HCT116 (cell line): ENCODE measurements at regions not wholly inside any gene's neighbourhood (a gene's known extent, or its start where the extent isn't known, plus 50 kb on each side); places are given as distances from the start of the nearest gene placed in this dataset.

Source experiments
- ATAC-seq: fragments of 200-7000 bp; cut with Tn5 transposase; 2 replicates; pipeline ENCODE4 v1.9.1; 2020; ENCODE audit warnings: mild to moderate bottlenecking, moderate library complexity
- BruUV-seq: library from RNA; stranded (reverse); fragments of 400-500 nt; replicated peaks from 2 replicates; lab custom pipeline; 2021; lab: Mats Ljungman, UMichigan
- CTCF ChIA-PET: fragments of 300-600 bp; sonication (Branson Sonifier 250); formaldehyde crosslinking; loops from one replicate; lab custom pipeline; 2021; ENCODE audit warnings: antibody characterized with exemption; lab: Charles Lee
- POLR2A ChIA-PET: fragments of 300-600, 350-600 bp; sonication (Branson Sonifier 250); formaldehyde crosslinking; loops from one replicate; lab custom pipeline; 2021; ENCODE audit warnings: antibody characterized with exemption; lab: Charles Lee
- RAD21 ChIA-PET, 2 experiments: fragments of 300-600 bp; sonication (Branson Sonifier 250); formaldehyde crosslinking; loops; one replicate each; lab custom pipeline; 2023; ENCODE audit warnings: low total read pairs in 2 of 2; ENCODE audit not compliant: uncharacterized antibody in 2 of 2, unreplicated experiment in 2 of 2, low non-redundant PET in 1 of 2; lab: Charles Lee
- DNase-seq: peaks from one replicate; pipeline ENCODE4 v3.0.0-alpha.2; 2010; ENCODE audit warnings: low read depth, low spot score
- H2AFZ ChIP-seq: fragments of 200-600 bp; shearing (Covaris generic), sonication (generic); 2 replicates; pipeline ENCODE4 v1.6.1; 2017; ENCODE audit warnings: low read depth, mixed run types, mixed read lengths, antibody characterized with exemption, low read length; ENCODE audit not compliant: poor library complexity, severe bottlenecking
- H3K27ac ChIP-seq: 2 replicates; pipeline ENCODE4 v1.5.1; 2012; ENCODE audit warnings: low read depth, low read length
- H3K27me3 ChIP-seq: fragments of 200-600 bp; sonication (generic); 2 replicates; pipeline ENCODE4 v1.6.1; 2016; ENCODE audit warnings: mixed run types, low read length, mixed read lengths; ENCODE audit not compliant: insufficient read depth
- H3K36me3 ChIP-seq, 2 experiments: fragments of 200-500 bp in 1 of 2; fragments of 200-600 bp in 1 of 2; sonication (Bioruptor generic) in 1 of 2; sonication (generic) in 1 of 2; 2 replicates each; pipeline versions ENCODE4 v1.5.1 to v1.6.1; 2014 to 2016; ENCODE audit warnings: low read length in 2 of 2, inconsistent platforms in 1 of 2, mixed read lengths in 1 of 2, mixed run types in 1 of 2; ENCODE audit not compliant: insufficient read depth in 2 of 2, control insufficient read depth in 1 of 2
- H3K4me1 ChIP-seq, 2 experiments: fragments of 200-600 bp in 1 of 2; sonication (generic) in 1 of 2; 2 replicates each; pipeline versions ENCODE4 v1.5.1 to v1.6.1; 2012 to 2017; ENCODE audit warnings: low read length in 2 of 2, inconsistent platforms in 1 of 2, mild to moderate bottlenecking in 1 of 2, mixed read lengths in 1 of 2, mixed run types in 1 of 2, moderate library complexity in 1 of 2; ENCODE audit not compliant: insufficient read depth in 2 of 2, control insufficient read depth in 1 of 2
- H3K4me2 ChIP-seq: fragments of 200-600 bp; sonication (generic); 2 replicates; pipeline ENCODE4 v1.6.1; 2017; ENCODE audit warnings: mixed run types, low read length, mixed read lengths
- H3K4me3 ChIP-seq, 2 experiments: fragments of 200-600 bp in 1 of 2; sonication (generic) in 1 of 2; replicated peaks in 1 of 2; 2 replicates each; pipeline ENCODE4 v1.5.1; 2011 to 2016; ENCODE audit warnings: low read length in 2 of 2, control low read depth in 1 of 2, low read depth in 1 of 2, mild to moderate bottlenecking in 1 of 2, mixed read lengths in 1 of 2, mixed run types in 1 of 2
- H3K79me2 ChIP-seq: fragments of 200-600 bp; sonication (generic); 2 replicates; pipeline ENCODE4 v1.6.1; 2017; ENCODE audit warnings: mild to moderate bottlenecking, mixed run types, low read length, moderate library complexity, mixed read lengths; ENCODE audit not compliant: insufficient read depth
- H3K9ac ChIP-seq: fragments of 200-600 bp; sonication (generic); 2 replicates; pipeline ENCODE4 v1.6.1; 2016; ENCODE audit warnings: low read length, mixed read lengths
- H3K9me2 ChIP-seq: fragments of 200-600 bp; sonication (generic), shearing (Covaris generic); 2 replicates; pipeline ENCODE4 v1.6.1; 2017; ENCODE audit warnings: mixed run types, mild to moderate bottlenecking, moderate library complexity; ENCODE audit not compliant: insufficient read depth
- H3K9me3 ChIP-seq, 2 experiments: fragments of 200-500 bp in 1 of 2; fragments of 200-600 bp in 1 of 2; sonication (Bioruptor generic) in 1 of 2; sonication (generic) in 1 of 2; 2 replicates each; pipeline ENCODE4 v1.6.1; 2014 to 2017; ENCODE audit warnings: low read length in 2 of 2, mixed read lengths in 2 of 2, inconsistent platforms in 1 of 2, low read depth in 1 of 2, mild to moderate bottlenecking in 1 of 2, mixed run types in 1 of 2, moderate library complexity in 1 of 2; ENCODE audit not compliant: control insufficient read depth in 1 of 2, insufficient read depth in 1 of 2
- H4K20me1 ChIP-seq: fragments of 200-600 bp; sonication (generic), shearing (Covaris generic); 2 replicates; pipeline ENCODE4 v1.6.1; 2017; ENCODE audit warnings: mixed run types, mild to moderate bottlenecking, moderate library complexity; ENCODE audit not compliant: insufficient read depth
- CBX3 ChIP-seq: IDR thresholded peaks from 2 replicates; pipeline ENCODE4 v1.6.1; 2012; ENCODE audit warnings: low read depth
- EGR1 ChIP-seq: IDR thresholded peaks from 2 replicates; pipeline ENCODE4 v1.6.1; 2012; ENCODE audit warnings: low read depth
- ELF1 ChIP-seq: IDR thresholded peaks from 2 replicates; pipeline ENCODE4 v1.6.1; 2012; ENCODE audit warnings: low read depth, borderline replicate concordance
- EZH2phosphoT487 ChIP-seq: fragments of 200-600 bp; IDR thresholded peaks from 2 replicates; pipeline ENCODE4 v1.6.1; 2018; ENCODE audit warnings: antibody characterized with exemption, borderline replicate concordance
- JUND ChIP-seq: IDR thresholded peaks from 2 replicates; pipeline ENCODE4 v1.6.1; 2012
- POLR2A ChIP-seq: IDR thresholded peaks from 2 replicates; pipeline ENCODE4 v1.7.0; 2011; ENCODE audit warnings: borderline replicate concordance; ENCODE audit not compliant: insufficient read depth, insufficient read length; ENCODE audit errors: extremely low read depth
- RAD21 ChIP-seq: IDR thresholded peaks from 2 replicates; pipeline ENCODE4 v1.6.1; 2012; ENCODE audit warnings: low read depth, mild to moderate bottlenecking
- SIN3A ChIP-seq: IDR thresholded peaks from 2 replicates; pipeline ENCODE4 v1.6.1; 2012; ENCODE audit warnings: low read depth
- SP1 ChIP-seq: IDR thresholded peaks from 2 replicates; pipeline ENCODE4 v1.6.1; 2012; ENCODE audit warnings: low read depth
- YY1 ChIP-seq: IDR thresholded peaks from 2 replicates; pipeline ENCODE4 v1.6.1; 2011; ENCODE audit warnings: low read length, low read depth, moderate library complexity, mild to moderate bottlenecking; ENCODE audit not compliant: insufficient replicate concordance; ENCODE audit errors: extremely low read depth
- ZFX ChIP-seq: fragments of 450-650 bp; IDR thresholded peaks from 2 replicates; pipeline ENCODE4 v1.6.1; 2017
- ZNF274 ChIP-seq: fragments of 200-500 bp; sonication (Bioruptor generic); IDR thresholded peaks from 2 replicates; pipeline ENCODE4 v1.6.1; 2014; ENCODE audit warnings: mild to moderate bottlenecking, low read depth, low read length, inconsistent platforms
- intact Hi-C: fragments of 100-400 bp; cut with micrococcal nuclease; formaldehyde crosslinking; loops from 2 replicates; pipeline ENCODE4 v1.10.0; 2022
- TF ChIP-seq, protein P1 (sequence below), 3 experiments: fragments of 200-600 bp in 1 of 3; sonication (generic) in 1 of 3; IDR thresholded peaks in 2 of 3; conservative IDR thresholded peaks in 1 of 3; 2 replicates each; pipeline ENCODE4 v1.5.1; 2012 to 2017; ENCODE audit warnings: low read depth in 2 of 3, low read length in 2 of 3, antibody characterized with exemption in 1 of 3, borderline replicate concordance in 1 of 3, control low read depth in 1 of 3, mild to moderate bottlenecking in 1 of 3, mixed read lengths in 1 of 3, mixed run types in 1 of 3, moderate library complexity in 1 of 3; ENCODE audit not compliant: insufficient read depth in 1 of 3
- TF ChIP-seq, protein P2 (sequence below): IDR thresholded peaks from 2 replicates; pipeline ENCODE4 v1.6.1; 2012
- TF ChIP-seq, protein P3 (sequence below): IDR thresholded peaks from 2 replicates; pipeline ENCODE4 v1.6.1; 2012

DNA sequence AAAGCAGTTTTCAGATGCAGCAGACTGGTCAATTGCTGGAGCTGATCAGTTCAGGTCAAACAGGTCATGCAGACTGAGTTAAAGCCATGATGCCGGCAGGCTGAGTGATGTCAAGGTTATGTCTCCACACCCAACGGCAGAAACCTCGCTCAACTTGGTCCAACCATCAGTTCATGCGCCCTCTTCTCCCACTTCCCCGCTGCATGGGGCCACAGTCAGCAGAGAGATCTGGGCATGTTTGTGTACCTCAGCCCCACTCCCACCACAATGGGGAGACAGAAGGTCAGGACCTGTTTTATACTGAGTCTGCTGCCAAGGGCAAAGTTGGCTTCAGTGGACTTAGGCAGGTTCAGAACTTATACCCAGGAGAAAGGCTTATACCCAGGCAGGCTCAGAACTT is 118.7 kb downstream of the TRIM29 start:
- Histone ChIP-seq H3K9me2 (no peaks in the 10 kb centered on the region), H3K36me3 (no peaks in the 10 kb centered on the region), H3K79me2 (no peaks in the 10 kb centered on the region), H3K4me1 (no peaks in the 10 kb centered on the region), H3K4me2 (no peak overlapping the region), H2AFZ (no peak overlapping the region), H3K27me3 (peaks cover 34% of the 10 kb centered on the region; the same call in 1 of the 2 replicates), H3K4me3 (no peak overlapping the region), H3K9me3 (no peaks in the 10 kb centered on the region), H3K9ac (no peak overlapping the region), H4K20me1 (no peaks in the 10 kb centered on the region), H3K27ac (no peak overlapping the region)
- ATAC-seq (no peak), DNase-seq (no peak)
- intact Hi-C loops: no loop called here
- BruUV-seq: no TSS peak
- ChIA-PET RAD21 (no interaction called here), POLR2A (no interaction called here), CTCF (no interaction called here)
- no peak for TF ChIP-seq SIN3A
- TF ChIP-seq EGR1: no peak
- TF ChIP-seq SP1: no peak
- TF ChIP-seq, protein P1, sequence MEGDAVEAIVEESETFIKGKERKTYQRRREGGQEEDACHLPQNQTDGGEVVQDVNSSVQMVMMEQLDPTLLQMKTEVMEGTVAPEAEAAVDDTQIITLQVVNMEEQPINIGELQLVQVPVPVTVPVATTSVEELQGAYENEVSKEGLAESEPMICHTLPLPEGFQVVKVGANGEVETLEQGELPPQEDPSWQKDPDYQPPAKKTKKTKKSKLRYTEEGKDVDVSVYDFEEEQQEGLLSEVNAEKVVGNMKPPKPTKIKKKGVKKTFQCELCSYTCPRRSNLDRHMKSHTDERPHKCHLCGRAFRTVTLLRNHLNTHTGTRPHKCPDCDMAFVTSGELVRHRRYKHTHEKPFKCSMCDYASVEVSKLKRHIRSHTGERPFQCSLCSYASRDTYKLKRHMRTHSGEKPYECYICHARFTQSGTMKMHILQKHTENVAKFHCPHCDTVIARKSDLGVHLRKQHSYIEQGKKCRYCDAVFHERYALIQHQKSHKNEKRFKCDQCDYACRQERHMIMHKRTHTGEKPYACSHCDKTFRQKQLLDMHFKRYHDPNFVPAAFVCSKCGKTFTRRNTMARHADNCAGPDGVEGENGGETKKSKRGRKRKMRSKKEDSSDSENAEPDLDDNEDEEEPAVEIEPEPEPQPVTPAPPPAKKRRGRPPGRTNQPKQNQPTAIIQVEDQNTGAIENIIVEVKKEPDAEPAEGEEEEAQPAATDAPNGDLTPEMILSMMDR (IDR thresholded peaks at IDR 0.05 in 2 of 3, conservative IDR thresholded peaks at IDR 0.05 in 1 of 3; ENCODE audit: borderline replicate concordance in 1 of 3, insufficient read depth in 1 of 3, low read depth in 2 of 3, low read length in 2 of 3): no peak
- TF ChIP-seq, protein P2, sequence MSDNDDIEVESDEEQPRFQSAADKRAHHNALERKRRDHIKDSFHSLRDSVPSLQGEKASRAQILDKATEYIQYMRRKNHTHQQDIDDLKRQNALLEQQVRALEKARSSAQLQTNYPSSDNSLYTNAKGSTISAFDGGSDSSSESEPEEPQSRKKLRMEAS: no peak
- TF ChIP-seq YY1: no peak
- TF ChIP-seq, protein P3, sequence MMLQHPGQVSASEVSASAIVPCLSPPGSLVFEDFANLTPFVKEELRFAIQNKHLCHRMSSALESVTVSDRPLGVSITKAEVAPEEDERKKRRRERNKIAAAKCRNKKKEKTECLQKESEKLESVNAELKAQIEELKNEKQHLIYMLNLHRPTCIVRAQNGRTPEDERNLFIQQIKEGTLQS: no peak
- TF ChIP-seq ZFX: no peak
- no peak for TF ChIP-seq RAD21
- no peak for TF ChIP-seq ZNF274
- no peak for TF ChIP-seq CBX3
- TF ChIP-seq ELF1: no peak
- TF ChIP-seq EZH2phosphoT487: no peak
- TF ChIP-seq JUND: no peak
- TF ChIP-seq POLR2A: no peak
